CD4-positive, alpha-beta memory T cell (primary cell): ENCODE measurements at regions not wholly inside any gene's neighbourhood (a gene's known extent, or its start where the extent isn't known, plus 50 kb on each side); places are given as distances from the start of the nearest gene placed in this dataset.

ENCODE experiments used
- CTCF ChIA-PET: fragments of 350-600 bp; sonication (Branson Sonifier 250); formaldehyde crosslinking; loops from one replicate; lab custom pipeline; 2021; ENCODE audit warnings: inconsistent platforms; ENCODE audit not compliant: partially characterized antibody; lab: Charles Lee
- POLR2A ChIA-PET: fragments of 350-600 bp; sonication (Branson Sonifier 250); formaldehyde crosslinking; loops from one replicate; lab custom pipeline; 2021; ENCODE audit not compliant: partially characterized antibody; lab: Charles Lee
- DNase-seq, 5 donors: peaks; one replicate each; pipeline versions ENCODE4 v3.0.0 to v3.0.0-alpha.2; 2020 to 2022; ENCODE audit warnings: mixed read lengths in 1 of 5
- H3K27ac ChIP-seq: one replicate; pipeline ENCODE4 v1.7.0; 2013; ENCODE audit warnings: low read depth, low read length
- H3K27me3 ChIP-seq: 2 replicates; pipeline ENCODE4 v1.7.0; 2013; ENCODE audit warnings: mild to moderate bottlenecking, low read length, moderate library complexity; ENCODE audit not compliant: insufficient read depth
- H3K36me3 ChIP-seq: 2 replicates; pipeline ENCODE4 v1.7.0; 2013; ENCODE audit warnings: mild to moderate bottlenecking, low read length, moderate library complexity; ENCODE audit not compliant: insufficient read depth
- H3K4me1 ChIP-seq: 2 replicates; pipeline ENCODE4 v1.7.0; 2013; ENCODE audit warnings: mild to moderate bottlenecking, low read length, moderate library complexity; ENCODE audit not compliant: insufficient read depth
- H3K4me3 ChIP-seq, 2 donors: one replicate each; pipeline ENCODE4 v1.7.0; 2013; ENCODE audit warnings: low read length in 2 of 2, mild to moderate bottlenecking in 1 of 2
- H3K9me3 ChIP-seq, 2 donors: one replicate each; pipeline ENCODE4 v1.7.0; 2013; ENCODE audit warnings: low read length in 2 of 2, control low read depth in 1 of 2; ENCODE audit not compliant: control insufficient read depth in 1 of 2
- H3K27ac Mint-ChIP-seq, 7 donors: one replicate each; pipeline ENCODE4 v1.8.0; 2020 to 2021; ENCODE audit warnings: mixed read lengths in 7 of 7, mild to moderate bottlenecking in 6 of 7, inconsistent platforms in 3 of 7, moderate library complexity in 3 of 7
- H3K27me3 Mint-ChIP-seq, 2 donors: one replicate each; pipeline ENCODE4 v1.8.0; 2020 to 2021; ENCODE audit warnings: mixed read lengths in 2 of 2
- H3K36me3 Mint-ChIP-seq, 2 donors: one replicate each; pipeline ENCODE4 v1.8.0; 2020 to 2021; ENCODE audit warnings: mixed read lengths in 2 of 2, inconsistent platforms in 1 of 2, mild to moderate bottlenecking in 1 of 2
- H3K4me1 Mint-ChIP-seq, 4 donors: one replicate each; pipeline ENCODE4 v1.8.0; 2020 to 2021; ENCODE audit warnings: mixed read lengths in 4 of 4, mild to moderate bottlenecking in 1 of 4
- H3K4me3 Mint-ChIP-seq, 8 donors: one replicate each; pipeline ENCODE4 v1.8.0; 2020 to 2021; ENCODE audit warnings: mixed read lengths in 8 of 8, mild to moderate bottlenecking in 7 of 8, moderate library complexity in 6 of 8, inconsistent platforms in 3 of 8
- H3K9me3 Mint-ChIP-seq, 8 donors: one replicate each; pipeline ENCODE4 v1.8.0; 2020 to 2021; ENCODE audit warnings: mixed read lengths in 8 of 8, mild to moderate bottlenecking in 5 of 8, inconsistent platforms in 3 of 8, moderate library complexity in 1 of 8
- intact Hi-C: fragments of 100-400 bp; cut with micrococcal nuclease; formaldehyde crosslinking; loops from one replicate; pipeline ENCODE4 v1.15.1; 2023

- DNase-seq = no peak
- POLR2A ChIA-PET = no interaction called here
- Mint-ChIP-seq H3K27me3 (peaks cover 5 to 10% of the 10 kb centered on the region in 2 donors), H3K4me1 (peaks cover 0 to 3% (median 0%) of the 10 kb centered on the region in 4 donors), H3K9me3 (peaks cover 0 to 23% (median 3%) of the 10 kb centered on the region in 8 donors), H3K4me3 (no peak overlapping the region), H3K27ac (no peak overlapping the region), H3K36me3 (no peaks in the 10 kb centered on the region)
- Histone ChIP-seq H3K4me1 (no peaks in the 10 kb centered on the region), H3K27me3 (no peaks in the 10 kb centered on the region), H3K9me3 (no peaks in the 10 kb centered on the region), H3K27ac (no peak overlapping the region), H3K4me3 (no peak overlapping the region), H3K36me3 (no peaks in the 10 kb centered on the region)
- CTCF ChIA-PET = no interaction called here
- intact Hi-C loops = no loop called here
These were observed 79.5 kb upstream of the PCBD1 start for GRCh38 chr10:70967591-70968587.

DNA sequence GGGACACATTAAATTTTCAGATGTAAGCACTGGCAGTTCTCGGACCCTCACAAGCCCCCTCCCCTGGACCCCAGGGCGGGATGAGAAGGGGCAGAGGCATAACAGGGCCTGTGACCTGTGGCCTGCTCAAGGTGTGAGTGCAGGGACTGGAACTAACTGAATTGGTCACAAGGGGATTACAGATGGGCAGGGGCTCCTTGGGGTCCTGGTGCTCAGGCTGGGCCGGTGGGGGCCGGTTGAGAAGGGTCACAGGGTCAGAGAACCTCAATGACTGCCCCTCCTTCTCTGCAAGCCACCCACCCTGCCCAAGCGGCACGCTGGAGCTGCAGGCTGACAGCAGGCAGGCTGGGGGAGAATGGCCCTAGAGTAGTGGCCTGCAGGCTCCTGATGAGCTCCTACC lies 80.8 kb upstream of the PCBD1 start:
- H3K4me1 Mint-ChIP-seq = peaks cover 0 to 3% (median 0%) of the 10 kb centered on the region in 4 donors
- H3K36me3 Mint-ChIP-seq = no peaks in the 10 kb centered on the region
- POLR2A ChIA-PET = no interaction called here
- intact Hi-C loops = no loop called here
- H3K4me3 ChIP-seq = no peak overlapping the region
- H3K9me3 ChIP-seq = no peaks in the 10 kb centered on the region
- no peak overlapping the region for H3K4me3 Mint-ChIP-seq
- no peaks in the 10 kb centered on the region for H3K4me1 ChIP-seq
- H3K27me3 Mint-ChIP-seq = peaks cover 5 to 11% of the 10 kb centered on the region in 2 donors
- H3K9me3 Mint-ChIP-seq = peaks cover 0 to 23% (median 3%) of the 10 kb centered on the region in 8 donors
- H3K27ac Mint-ChIP-seq = no peak overlapping the region
- H3K36me3 ChIP-seq = no peaks in the 10 kb centered on the region
- CTCF ChIA-PET = interaction anchor here (0.9 kb wide), 1 partner anchor 13 kb away, joined by 3 read pairs; no protein-coding TSS in a partner anchor
- DNase-seq = no peak
- no peaks in the 10 kb centered on the region for H3K27me3 ChIP-seq
- H3K27ac ChIP-seq = no peak overlapping the region

- ChIA-PET CTCF (no interaction called here), POLR2A (no interaction called here)
- Mint-ChIP-seq H3K9me3 (peaks cover 0 to 23% (median 3%) of the 10 kb centered on the region in 8 donors), H3K4me3 (no peak overlapping the region), H3K4me1 (peaks cover 0 to 3% (median 0%) of the 10 kb centered on the region in 4 donors), H3K36me3 (no peaks in the 10 kb centered on the region), H3K27me3 (peaks cover 5 to 9% of the 10 kb centered on the region in 2 donors), H3K27ac (no peak overlapping the region)
- intact Hi-C loops = no loop called here
- no peak overlapping the region for H3K27ac ChIP-seq
- H3K4me3 ChIP-seq = no peak overlapping the region
- no peaks in the 10 kb centered on the region for H3K9me3 ChIP-seq
- H3K4me1 ChIP-seq = no peaks in the 10 kb centered on the region
- H3K36me3 ChIP-seq = no peaks in the 10 kb centered on the region
- no peak for DNase-seq
- H3K27me3 ChIP-seq = no peaks in the 10 kb centered on the region
These were observed 82.5 kb upstream of the PCBD1 start for GRCh38 chr10:70970830-70971229.

- DNase-seq = no peak
- ChIA-PET CTCF (no interaction called here), POLR2A (no interaction called here)
- Mint-ChIP-seq H3K9me3 (peaks cover 0 to 23% (median 3%) of the 10 kb centered on the region in 8 donors), H3K4me1 (no peaks in the 10 kb centered on the region), H3K4me3 (no peak overlapping the region), H3K27ac (no peak overlapping the region), H3K27me3 (peaks cover 9 to 18% of the 10 kb centered on the region in 2 donors), H3K36me3 (no peaks in the 10 kb centered on the region)
- no peaks in the 10 kb centered on the region for H3K36me3 ChIP-seq
- no peaks in the 10 kb centered on the region for H3K4me1 ChIP-seq
- intact Hi-C loops = no loop called here
- H3K4me3 ChIP-seq = no peak overlapping the region
- no peaks in the 10 kb centered on the region for H3K27me3 ChIP-seq
- no peak overlapping the region for H3K27ac ChIP-seq
- H3K9me3 ChIP-seq = no peaks in the 10 kb centered on the region
These were observed 84.9 kb upstream of the PCBD1 start for GRCh38 chr10:70973275-70973674.

- Mint-ChIP-seq H3K36me3 (no peaks in the 10 kb centered on the region), H3K27ac (no peak overlapping the region), H3K9me3 (peaks cover 0 to 23% (median 3%) of the 10 kb centered on the region in 8 donors), H3K4me3 (no peak overlapping the region), H3K4me1 (no peaks in the 10 kb centered on the region), H3K27me3 (peaks cover 11 to 18% of the 10 kb centered on the region in 2 donors)
- H3K27me3 ChIP-seq = no peaks in the 10 kb centered on the region
- H3K4me3 ChIP-seq = no peak overlapping the region
- no peaks in the 10 kb centered on the region for H3K4me1 ChIP-seq
- H3K9me3 ChIP-seq = no peaks in the 10 kb centered on the region
- DNase-seq = no peak
- no peak overlapping the region for H3K27ac ChIP-seq
- intact Hi-C loops = no loop called here
- H3K36me3 ChIP-seq = no peaks in the 10 kb centered on the region
- CTCF ChIA-PET = no interaction called here
- POLR2A ChIA-PET = no interaction called here
These were observed 86.1 kb upstream of the PCBD1 start for GRCh38 chr10:70974351-70974901.

- CTCF ChIA-PET = no interaction called here
These were observed 86.6 kb upstream of the PCBD1 start for GRCh38 chr10:70974920-70975319.

GRCh38 chr10:70976063-70976695 lies 87.8 kb upstream of the PCBD1 start:
- intact Hi-C loops = no loop called here
- no peaks in the 10 kb centered on the region for H3K4me1 ChIP-seq
- no peak overlapping the region for H3K4me3 ChIP-seq
- Mint-ChIP-seq H3K27ac (no peak overlapping the region), H3K4me3 (no peak overlapping the region), H3K27me3 (peaks cover 8 to 12% of the 10 kb centered on the region in 2 donors), H3K9me3 (peaks cover 0 to 16% (median 3%) of the 10 kb centered on the region in 8 donors), H3K4me1 (no peaks in the 10 kb centered on the region), H3K36me3 (no peaks in the 10 kb centered on the region)
- POLR2A ChIA-PET = no interaction called here
- H3K9me3 ChIP-seq = no peaks in the 10 kb centered on the region
- no peak for DNase-seq
- no peaks in the 10 kb centered on the region for H3K27me3 ChIP-seq
- CTCF ChIA-PET = no interaction called here
- no peak overlapping the region for H3K27ac ChIP-seq
- H3K36me3 ChIP-seq = no peaks in the 10 kb centered on the region

More at GRCh38 chr10:70974920-70975319, 86.6 kb upstream of the PCBD1 start:
- Mint-ChIP-seq H3K36me3 (no peaks in the 10 kb centered on the region), H3K4me1 (no peaks in the 10 kb centered on the region), H3K9me3 (peaks cover 0 to 23% (median 3%) of the 10 kb centered on the region in 8 donors), H3K27ac (no peak overlapping the region), H3K4me3 (no peak overlapping the region), H3K27me3 (peaks cover 11 to 18% of the 10 kb centered on the region in 2 donors)
- intact Hi-C loops = no loop called here
- H3K4me3 ChIP-seq = no peak overlapping the region
- POLR2A ChIA-PET = no interaction called here
- no peak overlapping the region for H3K27ac ChIP-seq
- H3K4me1 ChIP-seq = no peaks in the 10 kb centered on the region
- H3K36me3 ChIP-seq = no peaks in the 10 kb centered on the region
- no peaks in the 10 kb centered on the region for H3K9me3 ChIP-seq
- DNase-seq = no peak
- no peaks in the 10 kb centered on the region for H3K27me3 ChIP-seq
